GM19328 (cell line): ENCODE measurements at regions not wholly inside any gene's neighbourhood (a gene's known extent, or its start where the extent isn't known, plus 50 kb on each side); places are given as distances from the start of the nearest gene placed in this dataset.
"Not testable (repeated sequence)": the region's sequence is repeated elsewhere in the genome, so short reads cannot be mapped to it uniquely, and the experiment has no call there.

Experiments used
- ATAC-seq: cut with Tn5 transposase; IDR thresholded peaks from one replicate; pipeline ENCODE4 v1.9.1; 2021; ENCODE audit warnings: mild to moderate bottlenecking, moderate library complexity; ENCODE audit not compliant: unreplicated experiment

DNA sequence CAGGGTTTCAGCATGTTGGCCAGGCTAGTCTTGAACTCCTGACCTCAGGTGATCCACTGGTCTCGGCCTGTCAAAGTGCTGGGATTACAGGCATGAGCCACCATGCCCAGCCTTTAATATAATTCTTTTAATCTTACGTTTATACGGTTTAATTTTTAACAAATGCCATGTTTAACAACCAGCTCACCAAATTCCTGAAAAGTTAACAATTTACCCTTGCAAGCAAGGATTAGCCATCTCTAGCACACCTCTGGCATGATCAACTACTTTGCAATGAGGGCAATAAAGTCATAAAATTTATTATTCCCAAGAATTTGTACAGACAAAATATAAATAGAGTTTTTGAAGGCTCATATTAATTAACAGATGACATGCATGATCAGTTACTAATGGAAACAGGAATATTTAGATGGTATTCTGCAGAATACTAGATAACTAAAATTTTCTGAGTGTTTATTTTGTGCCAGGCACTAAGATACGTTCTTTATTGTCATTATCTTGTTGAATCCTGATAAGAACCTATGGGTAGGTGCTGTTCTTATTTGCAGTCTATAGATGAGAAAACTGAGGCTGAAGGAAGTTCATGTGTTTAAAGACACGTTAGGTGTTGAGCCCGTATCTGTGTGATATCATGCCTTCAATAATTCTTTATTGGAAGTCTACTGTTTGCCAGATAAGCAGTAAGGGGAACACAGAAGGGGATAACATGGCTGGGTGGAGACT is 190.1 kb downstream of the CDCA7 start:
- no peak for ATAC-seq

DNA sequence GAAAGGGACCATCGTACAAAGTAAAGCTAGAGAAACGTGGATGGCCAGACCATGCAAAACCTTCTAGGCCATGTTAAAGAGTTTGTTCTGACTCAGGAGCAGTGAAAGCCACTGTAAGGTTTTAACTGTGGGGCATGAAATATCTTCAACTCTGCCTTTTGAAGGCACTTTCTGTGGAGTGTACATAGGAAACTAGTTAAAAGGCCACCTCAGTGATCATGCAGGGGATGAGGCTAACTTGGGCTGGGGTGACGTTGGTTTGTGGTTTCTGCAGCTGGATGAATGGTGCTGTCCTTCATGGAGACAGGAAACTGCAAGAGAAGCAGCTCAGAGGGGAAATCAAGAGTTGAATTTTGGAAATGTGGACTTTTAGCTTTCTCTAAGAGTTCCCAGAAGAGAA is 190.7 kb downstream of the CDCA7 start:
- ATAC-seq, result no peak

- ATAC-seq, result no peak
Measured at GRCh38 chr2:173547499-173547898, 192.8 kb downstream of the CDCA7 start.

- ATAC-seq, result no peak
Measured at GRCh38 chr2:173550143-173550542, 195.5 kb downstream of the CDCA7 start.

DNA sequence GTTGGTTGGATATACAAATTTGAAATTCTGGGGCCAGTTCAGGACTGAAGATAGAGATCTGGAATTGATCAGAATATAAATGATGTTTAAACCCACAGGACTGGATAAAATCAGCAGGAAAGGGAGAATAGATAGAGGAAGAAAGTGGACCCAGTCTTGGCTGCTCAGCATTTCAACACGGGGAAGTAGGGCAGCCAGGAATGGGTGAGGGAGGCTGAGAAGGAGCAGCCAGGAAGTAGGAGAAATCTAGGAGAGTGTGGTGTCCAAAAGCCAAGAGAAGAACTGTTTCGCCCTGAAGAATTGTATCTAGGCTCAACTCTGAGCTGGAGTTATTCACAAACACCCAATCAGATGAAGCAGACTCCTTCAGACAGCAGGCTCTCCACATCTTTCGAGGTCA is 197.9 kb downstream of the CDCA7 start:
- ATAC-seq, result no peak

DNA sequence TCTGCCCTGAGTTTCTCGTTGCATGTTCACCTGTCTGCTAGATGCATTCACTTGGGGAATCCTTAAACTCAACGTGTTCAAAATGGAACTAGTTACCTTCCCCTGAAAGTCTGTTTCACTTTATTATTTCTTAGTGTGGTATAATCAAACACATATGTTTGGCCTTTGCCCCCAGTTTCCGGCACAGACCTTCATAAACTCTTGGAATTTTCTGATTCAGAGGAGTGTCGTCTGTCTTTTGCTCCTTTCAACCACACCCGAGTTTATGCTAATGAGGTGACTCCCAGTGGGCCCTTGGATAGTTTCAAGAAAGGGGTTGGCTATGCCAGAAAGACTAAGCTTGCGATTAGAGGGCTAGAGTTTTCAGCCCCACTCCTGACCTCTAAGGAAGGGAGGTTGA is 198.9 kb downstream of the CDCA7 start:
- ATAC-seq, result no peak

GRCh38 chr2:173555833-173556232 is 201.2 kb downstream of the CDCA7 start:
- no peak for ATAC-seq

- no peak for ATAC-seq
Measured at GRCh38 chr2:173556816-173557215, 202.1 kb downstream of the CDCA7 start.

- ATAC-seq, result no peak
Measured at GRCh38 chr2:173557497-173557896, 202.8 kb downstream of the CDCA7 start.

- no peak for ATAC-seq
Measured at GRCh38 chr2:173567493-173567892, 212.8 kb downstream of the CDCA7 start.

- no peak for ATAC-seq
Measured at GRCh38 chr2:173568054-173568453, 213.4 kb downstream of the CDCA7 start.

- no peak for ATAC-seq
Measured at GRCh38 chr2:173571021-173571821, 216.5 kb downstream of the CDCA7 start.

GRCh38 chr2:173571887-173572680 is 217.4 kb downstream of the CDCA7 start:
- no peak for ATAC-seq

GRCh38 chr2:173572848-173573247 is 218.2 kb downstream of the CDCA7 start:
- ATAC-seq, result no peak

DNA sequence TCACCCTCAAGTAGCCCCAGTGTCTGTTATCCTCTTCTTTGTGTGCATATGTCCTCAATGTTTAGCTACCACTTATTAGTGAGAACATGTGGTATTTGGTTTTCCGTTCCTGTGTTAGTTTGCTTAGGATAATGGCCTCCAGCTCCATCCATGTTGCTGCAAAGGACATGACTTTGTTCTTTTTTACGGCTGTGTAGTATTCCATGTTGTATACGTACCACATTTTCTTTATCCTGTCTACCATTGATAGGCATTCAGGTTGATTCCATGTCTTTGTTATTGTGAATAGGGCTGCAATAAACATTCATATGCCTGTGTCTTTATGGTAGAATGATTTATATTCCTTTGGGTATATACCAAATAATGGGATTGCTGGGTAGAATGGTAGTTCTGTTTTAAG is 219.1 kb downstream of the CDCA7 start:
- not testable (repeated sequence) for ATAC-seq

- no peak for ATAC-seq
Measured at GRCh38 chr2:173574324-173575112, 219.8 kb downstream of the CDCA7 start.

DNA sequence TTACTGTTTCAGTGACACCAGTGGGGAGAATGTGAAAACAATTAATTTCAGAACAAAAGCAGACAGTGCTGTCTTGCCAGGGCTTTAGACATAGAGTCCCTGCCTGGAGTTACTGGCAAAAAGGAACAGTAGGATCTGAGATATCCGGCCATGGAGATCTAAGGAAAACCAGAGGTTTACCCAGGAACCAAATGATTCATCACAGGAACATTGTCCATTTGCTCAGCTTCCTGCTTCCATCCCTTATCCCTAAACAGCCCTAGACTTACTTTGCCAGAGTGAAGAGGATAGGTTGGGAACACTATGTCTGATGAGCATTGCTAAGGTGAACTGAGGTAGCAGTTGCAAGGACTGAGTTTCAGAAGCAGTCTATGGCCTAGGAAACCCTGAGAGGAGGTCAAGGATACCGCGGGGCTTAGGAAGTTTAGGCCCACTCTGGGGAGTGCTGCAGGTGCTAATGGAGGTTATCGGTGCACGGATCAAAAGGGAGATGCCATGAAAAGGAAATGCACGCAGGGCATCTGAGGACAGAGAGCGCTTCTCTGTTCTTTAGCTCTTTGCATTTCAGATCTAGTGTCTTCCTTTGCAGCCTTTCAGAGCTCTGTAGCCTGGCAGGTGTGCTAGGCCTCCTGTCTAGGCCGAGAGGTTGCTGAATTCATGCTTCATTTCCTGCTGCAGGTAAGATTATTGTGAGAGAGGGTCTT is 223.9 kb downstream of the CDCA7 start:
- no peak for ATAC-seq

DNA sequence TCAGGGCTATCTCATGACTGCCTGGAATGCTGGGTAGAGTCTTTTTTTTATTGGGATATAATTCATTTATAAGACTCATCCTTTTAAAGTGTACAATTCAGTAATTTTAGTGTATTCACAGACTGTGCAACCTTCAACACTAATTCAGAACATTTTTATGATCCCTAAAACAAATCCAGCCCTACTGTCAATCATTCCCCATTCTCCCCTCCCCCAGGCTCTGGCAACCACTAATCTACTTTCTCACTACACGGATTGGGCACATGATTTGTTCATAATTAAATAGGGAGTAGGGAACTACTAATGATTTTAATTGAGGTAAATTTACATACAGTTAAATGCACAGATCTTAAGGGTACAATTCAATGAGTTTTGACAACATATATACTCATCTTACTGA is 225.7 kb downstream of the CDCA7 start:
- no peak for ATAC-seq

DNA sequence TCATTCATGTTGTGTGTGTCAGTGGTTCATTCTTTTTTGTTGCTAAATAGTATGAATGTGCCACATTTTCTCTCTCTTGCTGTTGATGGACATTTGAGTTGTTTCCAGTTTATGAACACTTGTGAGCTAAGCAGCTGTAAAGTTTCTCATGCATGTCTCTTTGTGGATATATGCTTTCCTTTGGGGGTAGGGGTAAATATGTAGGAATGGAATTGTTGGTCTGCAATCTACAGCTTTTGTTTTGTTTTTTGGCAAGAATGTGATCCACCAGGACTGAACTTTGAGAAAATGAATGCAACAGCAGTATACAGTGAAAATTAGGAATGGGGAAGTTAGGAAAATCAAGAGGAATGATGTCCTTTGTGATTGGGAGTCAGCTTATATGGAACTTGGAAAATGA is 226.3 kb downstream of the CDCA7 start:
- ATAC-seq, result no peak

DNA sequence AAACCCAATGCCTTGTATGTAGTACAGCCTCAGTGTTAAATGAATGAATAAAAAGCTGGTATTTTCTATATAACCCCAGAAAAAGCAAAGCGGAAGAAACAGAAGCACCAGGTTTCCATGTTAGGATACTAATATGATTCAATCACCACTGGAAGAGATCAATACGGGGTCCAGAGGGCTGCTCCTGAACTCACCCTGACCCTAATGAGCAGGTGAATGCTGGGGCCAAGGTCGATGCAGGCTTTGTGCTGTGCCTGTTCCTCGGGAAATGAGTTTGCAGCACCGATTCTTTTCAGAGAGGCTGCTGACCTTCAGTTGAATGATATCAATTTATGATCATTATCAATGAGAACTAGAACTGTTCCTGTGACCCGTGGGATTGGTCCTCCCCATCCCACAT is 228.5 kb downstream of the CDCA7 start:
- ATAC-seq, result no peak
